Transverse colon (tissue), 4 donors: ENCODE measurements at regions not wholly inside any gene's neighbourhood (a gene's known extent, or its start where the extent isn't known, plus 50 kb on each side); places are given as distances from the start of the nearest gene placed in this dataset.
A peak's percentile ranks its signal among the peaks of the same experiment; 100 is the strongest.

Experiments
- DNase-seq: peaks from one replicate; pipeline ENCODE4 v3.0.0-alpha.2; 2019
- H3K27ac ChIP-seq, 4 donors: fragments of 200-600 bp; sonication (generic); 2 replicates each; pipeline ENCODE4 v1.5.1; 2016 to 2018; ENCODE audit warnings: inconsistent platforms in 4 of 4
- H3K27me3 ChIP-seq: fragments of 200-600 bp; sonication (generic); 2 replicates; pipeline ENCODE4 v1.5.1; 2017; ENCODE audit warnings: inconsistent platforms
- H3K36me3 ChIP-seq, 4 donors: fragments of 200-600 bp; sonication (generic); 2 replicates each; pipeline ENCODE4 v1.5.1; 2017 to 2019; ENCODE audit warnings: inconsistent platforms in 4 of 4
- H3K4me1 ChIP-seq, 4 donors: fragments of 200-600 bp; sonication (generic); 2 replicates each; pipeline ENCODE4 v1.5.1; 2017 to 2020; ENCODE audit warnings: inconsistent platforms in 4 of 4
- H3K4me3 ChIP-seq, 4 donors: fragments of 200-600 bp; sonication (generic); 1 replicate in 1 of 4; 2 replicates in 3 of 4; pipeline versions ENCODE4 v1.5.1 to v1.6.1; 2017 to 2019; ENCODE audit warnings: inconsistent platforms in 4 of 4
- H3K9me3 ChIP-seq, 2 donors: fragments of 200-600 bp; sonication (generic); 2 replicates each; pipeline ENCODE4 v1.5.1; 2017 to 2019; ENCODE audit warnings: inconsistent platforms in 2 of 2
- CTCF ChIP-seq, 5 experiments: fragments of 200-600 bp in 3 of 5; fragments of 450-650 bp in 2 of 5; sonication (generic) in 3 of 5; IDR thresholded peaks; 1 replicate in 2 of 5; 2 replicates in 3 of 5; pipeline ENCODE4 v1.5.1; 2016 to 2017; ENCODE audit warnings: antibody characterized with exemption in 5 of 5, inconsistent platforms in 3 of 5, mild to moderate bottlenecking in 2 of 5, moderate library complexity in 1 of 5
- EP300 ChIP-seq: sonication (generic); formaldehyde crosslinking; IDR thresholded peaks from one replicate; pipeline ENCODE4 v1.6.1; 2017; ENCODE audit warnings: antibody characterized with exemption, low read depth
- POLR2A ChIP-seq: fragments of 450-650 bp; IDR thresholded peaks from one replicate; pipeline ENCODE4 v1.6.1; 2016; ENCODE audit warnings: antibody characterized with exemption, mild to moderate bottlenecking, moderate library complexity
- POLR2AphosphoS5 ChIP-seq, 3 donors: sonication (generic); formaldehyde crosslinking; IDR thresholded peaks; one replicate each; pipeline ENCODE4 v1.6.1; 2016; ENCODE audit warnings: antibody characterized with exemption in 3 of 3
- WGBS, 2 donors: methylation state at CpG; one replicate each; pipeline ENCODE4 v1.1.5; 2018; ENCODE audit warnings: low coverage in 1 of 2; 5-methylcytosine and 5-hydroxymethylcytosine counted together
- in situ Hi-C, 4 donors: fragments of 200-750 bp; cut with MboI; loops; one replicate each; pipeline versions ENCODE4 v1.15.0 to v1.15.1; 2017; ENCODE audit warnings: low sequenced_read_pairs in 3 of 4, low pct_ligation_motif_present in 1 of 4, low pct_unique_long_range_greater_than_20kb in 1 of 4
- intact Hi-C: fragments of 100-400 bp; cut with DNase I; formaldehyde crosslinking; loops from one replicate; pipeline ENCODE4 v1.15.1; 2023; ENCODE audit warnings: low total_unique reads

GRCh38 chr7:69276011-69276729, 322.1 kb upstream of the AUTS2 start:
- peak in 1 of 3 donors; percentile 14 for TF ChIP-seq POLR2AphosphoS5 (IDR thresholded peaks at IDR 0.05)
- TF ChIP-seq POLR2A, result no peak

DNA sequence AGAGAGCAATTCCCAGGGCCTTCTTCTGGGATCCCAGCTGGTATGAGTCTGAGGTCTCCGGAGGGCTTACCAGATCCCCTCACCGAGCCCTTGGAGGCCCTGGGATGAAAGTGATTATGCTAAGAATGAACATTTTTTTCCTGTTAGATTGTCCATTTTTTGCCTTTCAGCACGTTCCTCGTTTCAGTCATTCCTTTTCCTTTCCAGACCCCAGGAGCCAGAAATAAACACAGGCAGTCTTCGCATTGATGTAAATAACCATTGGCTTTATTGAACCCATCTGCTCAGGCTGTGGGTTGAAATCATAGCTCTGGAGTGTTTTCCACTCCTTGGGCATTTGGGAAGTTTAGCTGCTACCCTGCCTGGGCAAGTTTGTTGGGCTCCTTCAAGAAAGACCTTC, 320.9 kb upstream of the AUTS2 start:
- Histone ChIP-seq H3K4me3 (no peak overlapping the region), H3K9me3 (peaks cover 0 to 3% of the 10 kb centered on the region in 2 donors), H3K36me3 (no peaks in the 10 kb centered on the region), H3K4me1 (no peaks in the 10 kb centered on the region), H3K27me3 (no peaks in the 10 kb centered on the region), H3K27ac (no peak overlapping the region)
- 60% methylated on average over 5 of the region's 5 CpGs for WGBS, 2 donors
- DNase-seq, result no peak
- in situ Hi-C loops (no loop called here), intact Hi-C loops (no loop called here)
- no peak for TF ChIP-seq POLR2AphosphoS5 (IDR thresholded peaks at IDR 0.05)
- TF ChIP-seq POLR2A, result no peak

More at GRCh38 chr7:69276011-69276729, 322.1 kb upstream of the AUTS2 start:
- intact Hi-C loops (no loop called here), in situ Hi-C loops (no loop called here)
- H3K4me1 ChIP-seq, result no peaks in the 10 kb centered on the region
- H3K36me3 ChIP-seq, result no peaks in the 10 kb centered on the region
- H3K27ac ChIP-seq, result no peak overlapping the region
- no peaks in the 10 kb centered on the region for H3K9me3 ChIP-seq
- 51% methylated on average over 3 of the region's 3 CpGs; no CpG with 5 or more reads in 1 of the 2 donors for WGBS, 2 donors
- H3K4me3 ChIP-seq, result no peak overlapping the region
- no peak for DNase-seq
- no peaks in the 10 kb centered on the region for H3K27me3 ChIP-seq

- in situ Hi-C loops (no loop called here), intact Hi-C loops (no loop called here)
- no peak for TF ChIP-seq CTCF (IDR thresholded peaks at IDR 0.05)
- TF ChIP-seq POLR2AphosphoS5 (IDR thresholded peaks at IDR 0.05), result no peak
- no peak for TF ChIP-seq POLR2A
- no peak for TF ChIP-seq EP300
- no peak overlapping the region for H3K27ac ChIP-seq
- no peak for DNase-seq
- peaks cover 0 to 3% of the 10 kb centered on the region in 2 donors for H3K9me3 ChIP-seq
- no peak overlapping the region for H3K4me3 ChIP-seq
- H3K27me3 ChIP-seq, result no peaks in the 10 kb centered on the region
- WGBS, 2 donors, result 46 to 84% methylated on average over 3 of the region's 3 CpGs
- H3K4me1 ChIP-seq, result no peaks in the 10 kb centered on the region
- H3K36me3 ChIP-seq, result no peaks in the 10 kb centered on the region
These were observed 315.3 kb upstream of the AUTS2 start for GRCh38 chr7:69282946-69283345.

- intact Hi-C loops, result no loop called here
- no peak overlapping the region for H3K27ac ChIP-seq
- TF ChIP-seq EP300, result no peak
- TF ChIP-seq POLR2AphosphoS5 (IDR thresholded peaks at IDR 0.05), result no peak
- no peak for TF ChIP-seq CTCF (IDR thresholded peaks at IDR 0.05)
- TF ChIP-seq POLR2A, result no peak
- DNase-seq, result no peak
- H3K4me1 ChIP-seq, result no peaks in the 10 kb centered on the region
- 78 to 100% methylated on average over 1 to 8 of the region's 8 CpGs for WGBS, 2 donors
- no peak overlapping the region for H3K4me3 ChIP-seq
- in situ Hi-C loops, result no loop called here
- no peaks in the 10 kb centered on the region for H3K36me3 ChIP-seq
- peaks cover 0 to 3% of the 10 kb centered on the region in 2 donors for H3K9me3 ChIP-seq
- no peaks in the 10 kb centered on the region for H3K27me3 ChIP-seq
These were observed 314.9 kb upstream of the AUTS2 start for GRCh38 chr7:69283421-69283820.

DNA sequence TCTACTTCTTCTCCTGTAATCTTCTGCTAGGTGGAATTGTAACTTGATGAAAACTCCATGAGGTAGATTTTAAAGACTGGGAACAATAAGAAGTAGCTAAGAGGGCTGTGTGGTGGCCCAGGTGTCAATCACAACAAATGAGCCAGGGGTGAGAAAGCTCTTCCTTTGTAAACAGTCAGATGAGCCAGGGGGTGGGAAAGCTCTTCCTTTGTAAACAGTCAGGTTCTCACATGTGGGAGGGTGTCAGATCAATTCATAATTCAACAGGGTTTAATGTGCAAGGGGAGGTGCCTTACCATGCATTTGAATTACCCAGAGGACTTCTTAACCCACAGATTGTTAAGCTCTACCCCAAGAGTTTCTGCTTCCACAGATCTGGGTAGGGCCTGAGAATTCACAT, 312.4 kb upstream of the AUTS2 start:
- H3K27ac ChIP-seq, result no peak overlapping the region
- DNase-seq, result no peak
- no peaks in the 10 kb centered on the region for H3K27me3 ChIP-seq
- no peak overlapping the region for H3K4me3 ChIP-seq
- intact Hi-C loops (no loop called here), in situ Hi-C loops (no loop called here)
- no peaks in the 10 kb centered on the region for H3K4me1 ChIP-seq
- no peaks in the 10 kb centered on the region for H3K36me3 ChIP-seq
- no peak for TF ChIP-seq EP300
- TF ChIP-seq POLR2AphosphoS5 (IDR thresholded peaks at IDR 0.05), result no peak
- no peak for TF ChIP-seq POLR2A
- no peak for TF ChIP-seq CTCF (IDR thresholded peaks at IDR 0.05)
- H3K9me3 ChIP-seq, result peaks cover 0 to 3% of the 10 kb centered on the region in 2 donors
